Right atrium auricular region (tissue), 2 donors: ENCODE measurements at regions not wholly inside any gene's neighbourhood (a gene's known extent, or its start where the extent isn't known, plus 50 kb on each side); places are given as distances from the start of the nearest gene placed in this dataset.
A peak's percentile ranks its signal among the peaks of the same experiment; 100 is the strongest.

Source experiments
- DNase-seq: peaks from one replicate; pipeline ENCODE4 v3.0.0-alpha.2; 2019; ENCODE audit warnings: low spot score
- H3K27ac ChIP-seq, 2 donors: fragments of 200-600 bp; sonication (generic); 1 replicate in 1 of 2; 2 replicates in 1 of 2; pipeline ENCODE4 v1.5.1; 2016 to 2019
- H3K27me3 ChIP-seq, 2 donors: fragments of 200-600 bp; sonication (generic); one replicate each; pipeline versions ENCODE4 v1.5.1 to v1.6.0; 2017 to 2019
- H3K36me3 ChIP-seq: fragments of 200-600 bp; sonication (generic); one replicate; pipeline ENCODE4 v1.5.1; 2016
- H3K4me1 ChIP-seq, 2 donors: fragments of 200-600 bp; sonication (generic); one replicate each; pipeline versions ENCODE4 v1.5.1 to v1.6.0; 2017 to 2019
- H3K4me3 ChIP-seq, 2 donors: fragments of 200-600 bp; sonication (generic); 1 replicate in 1 of 2; 2 replicates in 1 of 2; pipeline ENCODE4 v1.5.1; 2017 to 2019; ENCODE audit warnings: mild to moderate bottlenecking in 1 of 2, moderate library complexity in 1 of 2
- H3K9me3 ChIP-seq, 2 donors: fragments of 200-600 bp; sonication (generic); one replicate each; pipeline ENCODE4 v1.5.1; 2019
- CTCF ChIP-seq, 2 donors: fragments of 200-600 bp; sonication (generic); IDR thresholded peaks; one replicate each; pipeline ENCODE4 v1.5.1; 2019; ENCODE audit warnings: antibody characterized with exemption in 2 of 2

GRCh38 chr10:88114368-88114767 is 250.9 kb downstream of the PTEN start:
- no peaks in the 10 kb centered on the region for H3K36me3 ChIP-seq
- peak; percentile 28 to 73 for TF ChIP-seq CTCF (IDR thresholded peaks at IDR 0.05)
- H3K27me3 ChIP-seq = no peaks in the 10 kb centered on the region
- H3K4me1 ChIP-seq = peaks cover 0 to 17% of the 10 kb centered on the region in 2 donors
- no peak for DNase-seq
- no peak overlapping the region for H3K4me3 ChIP-seq
- H3K27ac ChIP-seq = no peak overlapping the region
- H3K9me3 ChIP-seq = no peaks in the 10 kb centered on the region

- TF ChIP-seq CTCF (IDR thresholded peaks at IDR 0.05) = no peak
- no peaks in the 10 kb centered on the region for H3K36me3 ChIP-seq
- H3K4me1 ChIP-seq = peaks cover 0 to 19% of the 10 kb centered on the region in 2 donors
- no peak overlapping the region for H3K27ac ChIP-seq
- H3K9me3 ChIP-seq = no peaks in the 10 kb centered on the region
- no peak overlapping the region for H3K4me3 ChIP-seq
- H3K27me3 ChIP-seq = no peaks in the 10 kb centered on the region
- no peak for DNase-seq
Observed at GRCh38 chr10:88115407-88115806, 252.0 kb downstream of the PTEN start.

DNA sequence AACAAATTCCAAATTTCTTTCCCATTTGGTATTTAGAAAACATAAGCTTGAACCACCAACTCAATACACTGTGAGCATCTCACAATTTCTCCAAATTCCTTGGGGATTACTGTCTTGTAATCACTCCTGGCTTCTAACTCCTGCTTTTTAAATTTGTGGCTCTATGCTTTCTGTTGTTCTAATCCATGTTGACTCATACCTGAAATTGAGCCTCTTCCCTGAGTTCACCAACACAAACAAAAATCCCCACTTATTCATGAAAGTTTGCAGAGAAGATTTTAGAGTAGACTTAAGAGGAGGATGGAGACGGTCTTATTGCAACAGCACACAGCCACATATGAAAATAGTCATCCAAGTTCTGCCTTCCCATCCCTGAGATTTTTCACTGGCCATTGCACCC is 252.5 kb downstream of the PTEN start:
- Histone ChIP-seq H3K36me3 (no peaks in the 10 kb centered on the region), H3K27me3 (no peaks in the 10 kb centered on the region), H3K9me3 (no peaks in the 10 kb centered on the region), H3K4me1 (peaks cover 0 to 22% of the 10 kb centered on the region in 2 donors), H3K4me3 (no peak overlapping the region), H3K27ac (no peak overlapping the region)
- no peak for DNase-seq
- TF ChIP-seq CTCF (IDR thresholded peaks at IDR 0.05) = no peak

GRCh38 chr10:88116481-88116880 is 253.1 kb downstream of the PTEN start:
- Histone ChIP-seq H3K27me3 (no peaks in the 10 kb centered on the region), H3K27ac (no peak overlapping the region), H3K4me3 (no peak overlapping the region), H3K4me1 (peaks cover 0 to 22% of the 10 kb centered on the region in 2 donors), H3K9me3 (no peaks in the 10 kb centered on the region), H3K36me3 (no peaks in the 10 kb centered on the region)
- no peak for DNase-seq
- TF ChIP-seq CTCF (IDR thresholded peaks at IDR 0.05) = no peak

DNA sequence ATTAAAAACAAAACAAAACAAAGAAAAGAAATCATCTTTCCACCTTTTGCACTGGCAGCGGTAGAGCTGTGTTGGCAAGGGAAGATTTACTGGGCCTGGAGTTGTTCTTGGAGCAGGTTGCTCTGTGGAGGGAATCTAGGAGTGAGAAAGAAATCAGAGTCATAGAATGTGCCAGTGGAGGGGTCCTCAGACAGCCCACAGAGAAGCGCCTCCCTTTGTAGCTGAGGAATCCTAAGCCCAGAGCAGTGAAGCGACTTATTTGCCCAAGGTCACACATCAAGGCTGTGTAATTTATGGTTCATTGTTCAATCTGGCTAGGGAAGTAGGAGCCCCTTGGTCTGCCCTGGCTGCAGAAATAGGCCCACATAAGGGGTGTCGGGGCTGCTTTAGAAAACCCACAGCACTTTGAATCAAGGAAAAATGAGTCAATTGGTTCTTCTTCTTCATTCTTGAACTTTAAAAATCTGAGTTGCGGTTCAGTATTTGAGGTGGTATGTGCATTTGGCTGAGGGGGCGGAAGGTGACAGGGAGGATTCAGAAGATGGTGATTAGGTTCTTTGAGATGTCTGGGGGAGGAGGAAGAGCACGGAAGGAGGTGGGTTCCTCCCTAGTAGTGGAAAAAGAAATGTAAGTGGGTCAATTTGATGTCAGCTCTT is 253.7 kb downstream of the PTEN start:
- no peak overlapping the region for H3K27ac ChIP-seq

More for the DNA sequence above, 253.7 kb downstream of the PTEN start:
- Histone ChIP-seq H3K9me3 (no peaks in the 10 kb centered on the region), H3K27me3 (no peaks in the 10 kb centered on the region), H3K36me3 (no peaks in the 10 kb centered on the region), H3K4me1 (peaks cover 0 to 22% of the 10 kb centered on the region in 2 donors), H3K4me3 (no peak overlapping the region)
- TF ChIP-seq CTCF (IDR thresholded peaks at IDR 0.05) = no peak
- DNase-seq = no peak
